Brain microvascular endothelial cell (primary cell): ENCODE measurements at regions not wholly inside any gene's neighbourhood (a gene's known extent, or its start where the extent isn't known, plus 50 kb on each side); places are given as distances from the start of the nearest gene placed in this dataset.

Experiments used
- DNase-seq: peaks from one replicate; pipeline ENCODE4 v3.0.0-alpha.2; 2020
- H3K27ac ChIP-seq: fragments of 250-450 bp; sonication (Bioruptor Pico); 2 replicates; pipeline ENCODE4 v1.5.1; 2020; ENCODE audit warnings: mild to moderate bottlenecking, moderate library complexity
- H3K27me3 ChIP-seq: fragments of 250-450 bp; sonication (Bioruptor Pico); replicated peaks from 2 replicates; pipeline ENCODE4 v1.5.1; 2020; ENCODE audit warnings: mild to moderate bottlenecking
- H3K36me3 ChIP-seq: fragments of 250-450 bp; sonication (Bioruptor Pico); replicated peaks from 2 replicates; pipeline ENCODE4 v1.5.1; 2020; ENCODE audit warnings: mild to moderate bottlenecking
- H3K4me3 ChIP-seq: 2 replicates; pipeline ENCODE4 v1.5.1; 2011; ENCODE audit warnings: low read depth, mild to moderate bottlenecking, control low read depth, low read length, moderate library complexity
- in situ Hi-C: cut with HindIII; loops from 2 replicates; pipeline ENCODE4 v1.10.0; 2017; ENCODE audit warnings: low sequenced_read_pairs, low pct_ligation_motif_present
- TF ChIP-seq, protein P1 (sequence below): IDR thresholded peaks from 2 replicates; pipeline ENCODE4 v1.5.1; 2011; ENCODE audit warnings: low read depth, mild to moderate bottlenecking, moderate library complexity, low read length, control low read depth, inconsistent platforms; ENCODE audit errors: missing control alignments

DNA sequence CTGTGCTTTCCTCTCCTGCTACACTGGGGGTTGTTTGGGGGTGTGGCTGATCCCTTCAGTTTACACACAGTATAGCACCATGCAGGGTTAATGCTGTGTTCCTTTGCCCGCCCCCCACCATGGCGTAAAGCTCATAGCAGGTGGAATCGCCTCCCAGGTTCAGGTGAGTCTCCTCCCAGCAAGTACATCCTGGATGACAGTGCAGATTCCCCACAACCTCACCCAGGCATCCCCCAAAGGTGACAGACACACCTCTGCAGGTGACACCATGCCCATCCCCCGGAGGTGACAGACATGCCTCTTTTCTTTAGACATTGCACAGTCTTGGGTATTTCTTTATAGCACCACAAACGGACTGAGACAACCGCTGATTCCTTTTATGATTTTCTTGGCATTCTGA, 343.7 kb downstream of the BRD1 start:
- no peaks in the 10 kb centered on the region for H3K36me3 ChIP-seq
- no peak overlapping the region for H3K4me3 ChIP-seq
- DNase-seq = no peak
- TF ChIP-seq, protein P1, sequence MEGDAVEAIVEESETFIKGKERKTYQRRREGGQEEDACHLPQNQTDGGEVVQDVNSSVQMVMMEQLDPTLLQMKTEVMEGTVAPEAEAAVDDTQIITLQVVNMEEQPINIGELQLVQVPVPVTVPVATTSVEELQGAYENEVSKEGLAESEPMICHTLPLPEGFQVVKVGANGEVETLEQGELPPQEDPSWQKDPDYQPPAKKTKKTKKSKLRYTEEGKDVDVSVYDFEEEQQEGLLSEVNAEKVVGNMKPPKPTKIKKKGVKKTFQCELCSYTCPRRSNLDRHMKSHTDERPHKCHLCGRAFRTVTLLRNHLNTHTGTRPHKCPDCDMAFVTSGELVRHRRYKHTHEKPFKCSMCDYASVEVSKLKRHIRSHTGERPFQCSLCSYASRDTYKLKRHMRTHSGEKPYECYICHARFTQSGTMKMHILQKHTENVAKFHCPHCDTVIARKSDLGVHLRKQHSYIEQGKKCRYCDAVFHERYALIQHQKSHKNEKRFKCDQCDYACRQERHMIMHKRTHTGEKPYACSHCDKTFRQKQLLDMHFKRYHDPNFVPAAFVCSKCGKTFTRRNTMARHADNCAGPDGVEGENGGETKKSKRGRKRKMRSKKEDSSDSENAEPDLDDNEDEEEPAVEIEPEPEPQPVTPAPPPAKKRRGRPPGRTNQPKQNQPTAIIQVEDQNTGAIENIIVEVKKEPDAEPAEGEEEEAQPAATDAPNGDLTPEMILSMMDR = no peak
- H3K27ac ChIP-seq = no peak overlapping the region
- H3K27me3 ChIP-seq = no peaks in the 10 kb centered on the region
- in situ Hi-C loops = no loop called here

GRCh38 chr22:49483281-49483870, 344.3 kb downstream of the BRD1 start:
- no peak for DNase-seq
- Histone ChIP-seq H3K27me3 (no peaks in the 10 kb centered on the region), H3K27ac (no peak overlapping the region), H3K4me3 (no peak overlapping the region), H3K36me3 (no peaks in the 10 kb centered on the region)
- TF ChIP-seq, protein P1 = no peak
- in situ Hi-C loops = no loop called here

DNA sequence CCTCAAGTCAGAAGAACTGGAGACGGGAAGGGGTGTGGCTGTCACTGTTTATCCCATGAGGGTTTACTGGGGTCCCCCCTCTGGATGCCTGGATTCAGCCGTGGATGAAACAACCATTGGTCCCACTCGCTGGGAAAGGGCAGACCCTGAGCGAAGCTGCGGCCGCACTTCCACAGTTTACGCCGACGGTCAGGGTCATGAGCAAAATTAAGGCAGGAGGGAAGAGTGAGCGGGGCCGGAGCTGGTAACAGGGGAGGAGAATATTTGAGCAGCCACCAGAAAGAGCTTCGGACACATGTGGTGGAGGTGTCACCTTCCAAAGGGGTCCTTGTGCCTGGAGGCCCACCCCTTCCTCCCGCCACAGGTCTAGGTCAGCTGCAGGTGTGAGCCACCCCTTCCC, 344.9 kb downstream of the BRD1 start:
- Histone ChIP-seq H3K27me3 (no peaks in the 10 kb centered on the region), H3K4me3 (no peak overlapping the region), H3K36me3 (no peaks in the 10 kb centered on the region), H3K27ac (no peak overlapping the region)
- no peak for DNase-seq
- in situ Hi-C loops = no loop called here
- TF ChIP-seq, protein P1 = no peak

DNA sequence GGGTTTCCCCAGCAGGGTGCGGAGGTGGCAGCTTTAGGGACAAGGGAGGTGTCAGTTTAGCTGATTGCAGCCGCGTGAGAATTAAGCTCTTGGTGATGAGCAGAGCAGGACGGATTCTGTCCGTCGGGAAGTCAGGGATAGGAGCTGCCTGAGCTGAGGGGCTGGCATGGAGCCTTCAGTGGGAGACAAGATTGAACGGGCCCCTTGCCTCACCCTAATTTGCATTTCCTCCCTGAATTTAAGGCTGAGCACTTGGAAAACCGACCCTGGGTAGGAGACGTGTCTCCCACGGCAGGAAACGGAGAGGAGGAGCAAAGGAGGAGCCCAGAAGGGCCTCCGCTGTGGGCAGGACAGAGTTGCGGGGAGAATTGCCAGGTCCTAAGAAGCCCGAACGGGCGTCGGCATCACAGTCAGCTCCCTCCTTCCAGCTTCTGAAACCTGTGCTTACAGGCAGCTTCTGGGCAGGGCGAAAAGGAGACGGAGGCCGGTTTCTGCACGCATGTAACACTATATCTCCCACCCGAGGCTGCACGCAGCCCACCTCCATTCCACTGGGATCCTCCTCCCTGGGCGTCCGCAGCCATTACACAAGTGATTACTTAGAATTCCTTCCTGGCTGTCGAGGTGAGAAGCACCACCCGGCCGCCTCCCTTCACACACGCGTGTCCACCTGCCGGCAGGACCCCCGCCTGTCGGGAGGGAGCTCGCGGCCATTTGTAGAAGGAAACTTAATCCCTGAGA, 345.8 kb downstream of the BRD1 start:
- Histone ChIP-seq H3K27me3 (no peaks in the 10 kb centered on the region), H3K4me3 (no peak overlapping the region), H3K27ac (no peak overlapping the region), H3K36me3 (no peaks in the 10 kb centered on the region)
- TF ChIP-seq, protein P1 = no peak
- in situ Hi-C loops = no loop called here
- no peak for DNase-seq

DNA sequence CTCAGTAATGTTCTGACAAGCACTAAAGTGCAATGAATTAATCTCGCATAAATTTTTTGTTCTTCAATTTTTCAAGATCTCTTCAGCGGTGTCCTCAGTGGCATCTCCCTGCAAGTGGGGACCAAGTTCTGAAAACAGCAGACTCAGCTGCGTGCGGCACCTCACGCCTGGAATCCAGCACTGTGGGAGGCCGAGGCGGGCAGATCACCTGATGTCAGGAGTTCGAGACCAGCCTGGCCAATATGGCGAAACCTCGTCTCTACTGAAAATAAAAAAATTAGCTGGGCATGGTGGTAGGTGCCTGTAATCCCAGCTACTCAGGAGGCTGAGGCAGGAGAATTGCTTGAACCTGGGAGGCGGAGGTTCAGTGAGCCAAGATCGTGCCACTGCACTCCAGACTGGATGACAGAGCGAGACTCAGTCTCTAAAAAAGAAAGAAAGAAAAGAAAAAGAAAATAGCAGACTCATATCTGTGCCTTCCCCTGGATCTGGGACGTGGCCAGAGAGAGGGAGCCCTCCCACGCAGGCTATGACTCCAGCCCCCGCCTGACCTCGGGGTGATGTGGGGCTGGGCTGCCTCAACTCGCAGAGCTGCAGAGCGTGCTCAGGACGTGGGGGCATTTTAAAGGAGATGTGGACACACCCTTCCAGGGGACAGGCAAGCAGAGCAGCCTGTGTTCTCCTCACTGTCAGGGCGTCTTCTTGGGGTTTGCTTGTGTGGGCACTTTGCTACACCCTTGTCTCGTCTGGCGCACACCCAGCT, 346.6 kb downstream of the BRD1 start:
- no peaks in the 10 kb centered on the region for H3K36me3 ChIP-seq
- DNase-seq = no peak
- no peak overlapping the region for H3K27ac ChIP-seq
- TF ChIP-seq, protein P1 = no peak
- H3K27me3 ChIP-seq = no peaks in the 10 kb centered on the region
- no peak overlapping the region for H3K4me3 ChIP-seq
- in situ Hi-C loops = no loop called here
